ENCODE measurements at regions not wholly inside any gene's neighbourhood (a gene's known extent, or its start where the extent isn't known, plus 50 kb on each side); places are given as distances from the start of the nearest gene placed in this dataset.

DNA sequence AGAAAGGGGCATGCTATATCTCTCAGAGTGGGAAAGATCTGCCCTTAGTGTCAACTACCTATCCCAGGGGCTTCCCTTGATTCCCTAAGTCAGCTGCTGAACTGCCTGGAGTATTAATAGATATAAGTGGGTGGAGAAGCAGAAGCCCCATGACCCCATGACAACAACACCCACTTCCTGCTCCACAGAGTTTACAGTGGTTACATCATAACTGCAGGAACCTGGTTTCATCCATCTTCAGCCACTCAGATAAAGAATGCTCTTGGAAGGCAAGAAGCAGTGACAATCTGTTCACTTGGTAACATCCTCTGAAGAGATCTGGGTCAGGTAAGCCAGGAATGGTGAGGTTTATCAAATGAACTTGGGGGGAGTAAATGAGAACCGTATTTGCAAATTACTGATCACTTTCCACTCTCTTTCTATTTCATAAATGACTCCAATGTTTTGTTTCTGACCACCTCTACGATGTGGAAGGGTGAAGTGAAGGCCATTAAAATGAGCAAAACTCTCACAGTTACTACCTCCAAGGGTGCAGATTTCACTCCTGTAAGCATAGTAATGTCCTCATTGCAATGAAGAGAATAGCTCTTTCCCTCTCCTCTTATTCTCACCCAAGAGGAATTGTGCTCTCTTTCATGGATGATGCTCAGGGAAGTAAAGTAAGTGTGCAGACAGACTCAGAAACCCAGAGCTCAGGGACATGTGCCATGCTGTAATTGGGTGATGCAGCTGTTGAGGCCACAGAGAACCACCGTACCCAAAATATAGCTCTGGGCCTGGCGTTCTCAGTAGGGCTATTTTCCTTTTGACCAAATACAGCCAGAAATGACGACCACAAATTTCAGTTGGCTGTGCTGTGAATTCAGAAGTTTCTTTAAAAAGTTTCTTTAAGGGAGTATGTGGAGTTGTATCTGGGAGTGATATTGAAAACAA lies 192.8 kb upstream of the APCDD1 start:
- H3K27ac ChIP-seq: no peak overlapping the region
- DNase-seq (ENCODE audit: low spot score): no peak
- POLR2A ChIA-PET (ENCODE audit: low non-redundant PET): no interaction called here
- CTCF ChIA-PET: no interaction called here
- TF ChIP-seq, protein P1, sequence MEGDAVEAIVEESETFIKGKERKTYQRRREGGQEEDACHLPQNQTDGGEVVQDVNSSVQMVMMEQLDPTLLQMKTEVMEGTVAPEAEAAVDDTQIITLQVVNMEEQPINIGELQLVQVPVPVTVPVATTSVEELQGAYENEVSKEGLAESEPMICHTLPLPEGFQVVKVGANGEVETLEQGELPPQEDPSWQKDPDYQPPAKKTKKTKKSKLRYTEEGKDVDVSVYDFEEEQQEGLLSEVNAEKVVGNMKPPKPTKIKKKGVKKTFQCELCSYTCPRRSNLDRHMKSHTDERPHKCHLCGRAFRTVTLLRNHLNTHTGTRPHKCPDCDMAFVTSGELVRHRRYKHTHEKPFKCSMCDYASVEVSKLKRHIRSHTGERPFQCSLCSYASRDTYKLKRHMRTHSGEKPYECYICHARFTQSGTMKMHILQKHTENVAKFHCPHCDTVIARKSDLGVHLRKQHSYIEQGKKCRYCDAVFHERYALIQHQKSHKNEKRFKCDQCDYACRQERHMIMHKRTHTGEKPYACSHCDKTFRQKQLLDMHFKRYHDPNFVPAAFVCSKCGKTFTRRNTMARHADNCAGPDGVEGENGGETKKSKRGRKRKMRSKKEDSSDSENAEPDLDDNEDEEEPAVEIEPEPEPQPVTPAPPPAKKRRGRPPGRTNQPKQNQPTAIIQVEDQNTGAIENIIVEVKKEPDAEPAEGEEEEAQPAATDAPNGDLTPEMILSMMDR (conservative IDR thresholded peaks at IDR 0.05; ENCODE audit: low read depth): no peak

DNA sequence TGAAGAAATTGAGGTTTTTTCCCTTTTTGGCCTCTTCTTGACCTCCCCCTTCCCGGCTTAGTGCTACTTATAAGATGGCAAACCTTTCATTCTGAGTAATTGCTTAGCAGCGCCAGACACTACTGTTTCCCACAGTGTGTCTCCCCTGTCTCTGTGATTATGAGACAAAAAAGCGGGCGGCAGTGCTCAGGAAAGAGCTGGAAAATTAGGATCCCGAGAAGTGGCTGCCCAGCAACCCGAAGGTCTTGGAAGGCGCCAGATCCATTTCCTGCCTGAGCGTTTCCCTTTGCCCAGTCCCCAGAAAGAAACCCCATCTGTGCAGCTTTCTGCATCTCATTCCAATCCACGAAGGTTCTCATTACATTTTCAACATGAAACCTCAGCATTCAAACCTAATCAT lies 191.9 kb upstream of the APCDD1 start:
- TF ChIP-seq, protein P1 (conservative IDR thresholded peaks at IDR 0.05; ENCODE audit: low read depth): no peak
- ChIA-PET CTCF (no interaction called here), POLR2A (ENCODE audit: low non-redundant PET) (no interaction called here)
- no peak overlapping the region for H3K27ac ChIP-seq
- DNase-seq (ENCODE audit: low spot score): no peak

DNA sequence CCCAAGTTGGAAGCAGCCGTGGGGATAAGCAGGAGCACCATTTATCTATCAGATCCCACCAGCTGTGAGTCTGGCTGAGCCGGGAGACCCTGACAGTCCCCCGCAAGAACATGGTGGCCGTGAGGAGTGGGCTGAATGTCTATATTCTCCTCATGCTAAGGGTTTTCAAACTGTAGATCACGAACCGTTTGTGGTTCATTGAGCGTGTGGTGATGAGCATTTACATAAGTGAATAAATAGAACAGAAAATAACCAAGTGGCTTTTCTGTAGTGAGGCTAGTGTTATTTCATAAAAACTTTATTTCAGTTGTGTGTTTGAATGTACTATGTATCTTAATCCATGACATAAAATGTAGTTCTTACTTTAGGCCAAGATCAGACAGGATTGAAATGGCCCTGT lies 190.2 kb upstream of the APCDD1 start:
- POLR2A ChIA-PET (ENCODE audit: low non-redundant PET): no interaction called here
- CTCF ChIA-PET: no interaction called here
- TF ChIP-seq, protein P1 (conservative IDR thresholded peaks at IDR 0.05; ENCODE audit: low read depth): no peak
- DNase-seq (ENCODE audit: low spot score): no peak
- H3K27ac ChIP-seq: no peak overlapping the region

DNA sequence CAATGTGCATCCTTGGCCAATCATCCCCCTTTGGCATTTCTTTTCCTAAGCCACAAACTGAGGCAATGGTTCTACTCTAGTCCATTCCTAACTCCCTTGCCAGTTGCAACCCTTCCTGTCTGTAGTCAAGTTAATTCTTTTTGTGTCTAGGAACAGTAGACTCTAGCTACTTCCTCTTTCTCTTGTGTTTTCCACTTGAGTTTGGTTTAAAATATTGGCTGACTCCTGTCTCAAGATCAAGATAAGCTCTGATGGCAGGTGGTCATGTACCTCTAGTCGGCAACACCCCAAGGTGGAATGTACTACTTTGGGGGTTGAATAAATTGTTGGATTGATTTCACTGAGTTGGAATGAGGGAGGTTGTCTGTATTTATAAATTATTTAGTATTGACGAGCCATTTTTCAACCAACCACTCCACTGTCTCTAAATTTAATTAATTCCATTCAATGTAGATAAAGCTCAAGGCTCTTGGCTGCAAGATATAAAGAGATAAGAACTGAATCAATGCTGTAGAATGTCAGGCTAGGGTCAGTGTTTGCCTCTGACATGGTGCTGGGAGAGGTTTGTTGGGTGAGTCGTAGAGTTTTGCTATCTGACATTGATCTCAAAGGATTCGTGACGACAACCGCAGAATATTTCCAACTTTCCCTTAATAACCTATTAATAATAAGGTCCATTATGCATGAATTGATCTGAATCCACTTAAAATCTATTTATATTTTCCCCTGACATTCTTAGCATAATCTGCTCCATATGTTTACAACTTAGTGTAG lies 188.7 kb upstream of the APCDD1 start:
- ChIA-PET CTCF (no interaction called here), POLR2A (ENCODE audit: low non-redundant PET) (no interaction called here)
- TF ChIP-seq, protein P1 (conservative IDR thresholded peaks at IDR 0.05; ENCODE audit: low read depth): no peak
- no peak overlapping the region for H3K27ac ChIP-seq
- DNase-seq (ENCODE audit: low spot score): no peak

DNA sequence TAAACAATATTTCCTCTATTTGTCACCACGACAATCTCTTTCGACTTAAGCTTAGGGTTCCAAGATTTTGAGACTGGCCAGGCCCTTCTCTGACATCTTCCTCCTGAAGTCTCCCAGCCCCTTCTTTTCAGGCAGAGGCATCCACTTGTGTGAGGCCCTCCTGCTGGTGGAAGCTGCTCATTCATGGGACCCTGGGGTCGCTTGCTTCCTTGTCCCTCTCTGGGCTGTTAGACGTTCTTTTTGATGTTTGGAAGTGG lies 188.2 kb upstream of the APCDD1 start:
- no peak overlapping the region for H3K27ac ChIP-seq
- DNase-seq (ENCODE audit: low spot score): no peak
- ChIA-PET CTCF (no interaction called here), POLR2A (ENCODE audit: low non-redundant PET) (no interaction called here)
- TF ChIP-seq, protein P1 (conservative IDR thresholded peaks at IDR 0.05; ENCODE audit: low read depth): no peak

DNA sequence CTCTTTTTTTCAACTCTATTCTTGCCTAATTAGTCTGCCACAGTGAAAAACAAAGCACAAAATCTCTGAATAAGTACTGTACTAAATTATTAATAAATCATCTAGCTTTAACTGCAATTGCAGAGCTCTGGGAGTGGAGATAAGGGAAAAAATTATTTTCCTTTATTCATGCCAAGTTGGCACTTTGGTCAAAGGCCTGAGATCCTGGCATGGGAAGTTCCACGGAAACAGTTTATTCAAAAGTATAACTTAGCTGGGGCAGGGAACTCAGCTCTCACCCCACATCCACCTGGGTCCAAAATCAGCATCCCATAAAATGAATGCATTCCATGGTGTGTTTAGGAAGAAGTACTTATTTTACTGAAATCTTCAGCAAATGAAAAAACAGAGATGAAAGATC lies 185.2 kb upstream of the APCDD1 start:
- no peak for DNase-seq (ENCODE audit: low spot score)
- POLR2A ChIA-PET (ENCODE audit: low non-redundant PET): no interaction called here
- CTCF ChIA-PET: no interaction called here
- TF ChIP-seq, protein P1 (conservative IDR thresholded peaks at IDR 0.05; ENCODE audit: low read depth): no peak
- no peak overlapping the region for H3K27ac ChIP-seq
